ENCODE measurements at regions not wholly inside any gene's neighbourhood (a gene's known extent, or its start where the extent isn't known, plus 50 kb on each side); places are given as distances from the start of the nearest gene placed in this dataset.

GRCh38 chr7:97269741-97270140 is 152.2 kb downstream of the SDHAF3 start:
- no peak for TF ChIP-seq POLR2A (IDR thresholded peaks at IDR 0.05)
- TF ChIP-seq, protein P1, sequence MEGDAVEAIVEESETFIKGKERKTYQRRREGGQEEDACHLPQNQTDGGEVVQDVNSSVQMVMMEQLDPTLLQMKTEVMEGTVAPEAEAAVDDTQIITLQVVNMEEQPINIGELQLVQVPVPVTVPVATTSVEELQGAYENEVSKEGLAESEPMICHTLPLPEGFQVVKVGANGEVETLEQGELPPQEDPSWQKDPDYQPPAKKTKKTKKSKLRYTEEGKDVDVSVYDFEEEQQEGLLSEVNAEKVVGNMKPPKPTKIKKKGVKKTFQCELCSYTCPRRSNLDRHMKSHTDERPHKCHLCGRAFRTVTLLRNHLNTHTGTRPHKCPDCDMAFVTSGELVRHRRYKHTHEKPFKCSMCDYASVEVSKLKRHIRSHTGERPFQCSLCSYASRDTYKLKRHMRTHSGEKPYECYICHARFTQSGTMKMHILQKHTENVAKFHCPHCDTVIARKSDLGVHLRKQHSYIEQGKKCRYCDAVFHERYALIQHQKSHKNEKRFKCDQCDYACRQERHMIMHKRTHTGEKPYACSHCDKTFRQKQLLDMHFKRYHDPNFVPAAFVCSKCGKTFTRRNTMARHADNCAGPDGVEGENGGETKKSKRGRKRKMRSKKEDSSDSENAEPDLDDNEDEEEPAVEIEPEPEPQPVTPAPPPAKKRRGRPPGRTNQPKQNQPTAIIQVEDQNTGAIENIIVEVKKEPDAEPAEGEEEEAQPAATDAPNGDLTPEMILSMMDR (IDR thresholded peaks at IDR 0.05), result no peak
